ENCODE measurements at regions not wholly inside any gene's neighbourhood (a gene's known extent, or its start where the extent isn't known, plus 50 kb on each side); places are given as distances from the start of the nearest gene placed in this dataset.

DNA sequence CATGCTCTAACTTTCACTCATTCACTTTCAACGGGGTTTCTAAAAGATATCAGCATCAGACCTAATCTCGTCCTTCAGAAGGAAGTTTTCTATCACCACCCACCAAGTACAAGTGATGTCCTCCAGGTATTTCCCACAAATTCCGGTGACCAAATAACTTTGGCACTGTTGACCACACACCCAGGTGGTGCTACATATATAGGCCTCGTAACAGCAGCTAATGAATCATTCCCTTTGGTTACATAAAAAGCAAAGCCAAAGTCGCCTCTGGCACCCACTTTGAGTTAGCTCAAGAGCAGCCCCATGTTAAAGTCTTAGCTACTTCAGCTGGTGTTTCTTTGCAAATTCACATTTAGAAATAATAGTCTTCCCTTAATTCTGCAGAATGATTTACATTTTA is 138.2 kb upstream of the OSR1 start:
- no peak overlapping the region for H3K27ac ChIP-seq (ENCODE audit: low read depth, low read length)
- TF ChIP-seq, protein P1, sequence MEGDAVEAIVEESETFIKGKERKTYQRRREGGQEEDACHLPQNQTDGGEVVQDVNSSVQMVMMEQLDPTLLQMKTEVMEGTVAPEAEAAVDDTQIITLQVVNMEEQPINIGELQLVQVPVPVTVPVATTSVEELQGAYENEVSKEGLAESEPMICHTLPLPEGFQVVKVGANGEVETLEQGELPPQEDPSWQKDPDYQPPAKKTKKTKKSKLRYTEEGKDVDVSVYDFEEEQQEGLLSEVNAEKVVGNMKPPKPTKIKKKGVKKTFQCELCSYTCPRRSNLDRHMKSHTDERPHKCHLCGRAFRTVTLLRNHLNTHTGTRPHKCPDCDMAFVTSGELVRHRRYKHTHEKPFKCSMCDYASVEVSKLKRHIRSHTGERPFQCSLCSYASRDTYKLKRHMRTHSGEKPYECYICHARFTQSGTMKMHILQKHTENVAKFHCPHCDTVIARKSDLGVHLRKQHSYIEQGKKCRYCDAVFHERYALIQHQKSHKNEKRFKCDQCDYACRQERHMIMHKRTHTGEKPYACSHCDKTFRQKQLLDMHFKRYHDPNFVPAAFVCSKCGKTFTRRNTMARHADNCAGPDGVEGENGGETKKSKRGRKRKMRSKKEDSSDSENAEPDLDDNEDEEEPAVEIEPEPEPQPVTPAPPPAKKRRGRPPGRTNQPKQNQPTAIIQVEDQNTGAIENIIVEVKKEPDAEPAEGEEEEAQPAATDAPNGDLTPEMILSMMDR (IDR thresholded peaks at IDR 0.05; ENCODE audit: low read depth, low read length), result no peak
- CTCF ChIA-PET, result no interaction called here
- H3K4me3 ChIP-seq (ENCODE audit: low read depth, low read length), result no peak overlapping the region
- no peak for DNase-seq (ENCODE audit: low read depth, low spot score)
- POLR2A ChIA-PET, result no interaction called here
- H3K27me3 ChIP-seq (ENCODE audit: control insufficient read depth, insufficient read depth, low read length), result no peaks in the 10 kb centered on the region
- H3K9me3 ChIP-seq (ENCODE audit: control insufficient read depth, insufficient read depth, low read length), result no peaks in the 10 kb centered on the region

DNA sequence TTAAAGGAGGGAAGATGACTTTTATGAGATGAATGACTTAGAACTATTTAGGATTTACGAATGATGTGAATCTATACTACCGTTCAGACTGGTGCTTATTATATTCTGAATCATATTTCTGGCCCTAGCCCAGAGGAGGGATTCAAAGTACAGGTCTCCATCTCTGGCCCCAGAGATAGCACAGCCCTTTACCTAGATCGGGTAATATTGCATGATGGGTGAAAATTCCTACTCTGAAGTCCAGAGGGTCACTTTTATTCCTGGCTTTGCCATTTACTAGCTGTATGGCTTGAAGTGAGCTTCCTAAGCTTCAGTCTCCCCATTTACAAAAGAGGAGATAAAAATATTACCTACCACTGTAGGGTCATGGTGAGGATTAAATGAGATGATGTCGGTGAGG is 135.8 kb upstream of the OSR1 start:
- POLR2A ChIA-PET, result no interaction called here
- Histone ChIP-seq H3K27me3 (ENCODE audit: control insufficient read depth, insufficient read depth, low read length) (no peaks in the 10 kb centered on the region), H3K4me3 (ENCODE audit: low read depth, low read length) (no peak overlapping the region), H3K9me3 (ENCODE audit: control insufficient read depth, insufficient read depth, low read length) (no peaks in the 10 kb centered on the region), H3K27ac (ENCODE audit: low read depth, low read length) (no peak overlapping the region)
- no peak for DNase-seq (ENCODE audit: low read depth, low spot score)
- CTCF ChIA-PET, result no interaction called here
- TF ChIP-seq, protein P1 (IDR thresholded peaks at IDR 0.05; ENCODE audit: low read depth, low read length), result no peak

DNA sequence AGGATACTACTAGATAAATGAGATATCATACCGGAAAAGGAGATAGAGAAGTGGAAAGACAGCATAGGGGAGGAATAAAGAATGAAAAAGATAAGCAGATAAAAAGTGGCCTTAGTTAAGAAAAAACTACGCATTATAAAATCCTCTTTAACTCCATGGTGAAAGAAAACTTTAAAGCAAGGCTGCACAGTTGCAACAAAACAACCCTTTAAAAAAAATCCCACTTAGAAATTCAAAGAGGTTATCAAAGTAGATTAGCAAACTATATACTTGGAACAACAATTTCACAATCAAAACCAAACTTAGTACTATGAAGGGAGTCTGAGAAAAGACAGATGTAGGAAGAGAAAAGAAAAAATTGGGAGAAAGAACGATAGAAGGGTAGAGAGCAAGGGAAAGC is 133.4 kb upstream of the OSR1 start:
- no peaks in the 10 kb centered on the region for H3K9me3 ChIP-seq (ENCODE audit: control insufficient read depth, insufficient read depth, low read length)
- TF ChIP-seq, protein P1 (IDR thresholded peaks at IDR 0.05; ENCODE audit: low read depth, low read length), result no peak
- CTCF ChIA-PET, result no interaction called here
- POLR2A ChIA-PET, result no interaction called here
- no peak for DNase-seq (ENCODE audit: low read depth, low spot score)
- H3K4me3 ChIP-seq (ENCODE audit: low read depth, low read length), result no peak overlapping the region
- H3K27ac ChIP-seq (ENCODE audit: low read depth, low read length), result no peak overlapping the region
- H3K27me3 ChIP-seq (ENCODE audit: control insufficient read depth, insufficient read depth, low read length), result no peaks in the 10 kb centered on the region

DNA sequence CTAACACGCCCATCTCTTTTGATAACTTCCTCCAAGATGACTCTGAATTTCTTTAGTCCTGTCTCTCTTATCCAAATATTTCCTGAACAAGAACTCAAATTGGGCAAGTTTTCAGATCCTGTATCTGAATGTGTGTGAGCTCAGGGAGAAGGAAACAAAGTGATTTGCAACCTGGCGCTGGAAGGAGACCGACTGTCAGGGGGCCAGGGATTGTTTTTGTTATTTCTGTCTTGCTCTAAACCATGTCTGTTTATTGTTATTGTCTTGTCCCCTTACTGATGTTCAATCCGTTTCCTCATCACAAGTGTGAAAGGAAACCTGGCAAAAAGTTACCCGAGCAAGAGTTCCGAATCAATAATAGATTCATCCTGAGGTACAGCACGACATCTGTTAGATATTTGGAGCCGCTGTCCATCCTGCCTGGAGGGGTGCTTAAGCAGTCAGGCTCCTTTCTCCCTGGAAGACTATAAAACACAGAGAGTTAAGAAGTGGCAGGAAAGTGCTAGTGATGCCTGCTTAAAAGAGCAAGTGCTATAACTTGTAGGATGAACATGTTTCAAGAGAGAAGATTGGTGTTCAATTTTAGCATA is 132.5 kb upstream of the OSR1 start:
- no peak for DNase-seq (ENCODE audit: low read depth, low spot score)
- Histone ChIP-seq H3K9me3 (ENCODE audit: control insufficient read depth, insufficient read depth, low read length) (no peaks in the 10 kb centered on the region), H3K27ac (ENCODE audit: low read depth, low read length) (no peak overlapping the region), H3K4me3 (ENCODE audit: low read depth, low read length) (no peak overlapping the region), H3K27me3 (ENCODE audit: control insufficient read depth, insufficient read depth, low read length) (no peaks in the 10 kb centered on the region)
- TF ChIP-seq, protein P1 (IDR thresholded peaks at IDR 0.05; ENCODE audit: low read depth, low read length), result no peak
- CTCF ChIA-PET, result no interaction called here
- POLR2A ChIA-PET, result no interaction called here

DNA sequence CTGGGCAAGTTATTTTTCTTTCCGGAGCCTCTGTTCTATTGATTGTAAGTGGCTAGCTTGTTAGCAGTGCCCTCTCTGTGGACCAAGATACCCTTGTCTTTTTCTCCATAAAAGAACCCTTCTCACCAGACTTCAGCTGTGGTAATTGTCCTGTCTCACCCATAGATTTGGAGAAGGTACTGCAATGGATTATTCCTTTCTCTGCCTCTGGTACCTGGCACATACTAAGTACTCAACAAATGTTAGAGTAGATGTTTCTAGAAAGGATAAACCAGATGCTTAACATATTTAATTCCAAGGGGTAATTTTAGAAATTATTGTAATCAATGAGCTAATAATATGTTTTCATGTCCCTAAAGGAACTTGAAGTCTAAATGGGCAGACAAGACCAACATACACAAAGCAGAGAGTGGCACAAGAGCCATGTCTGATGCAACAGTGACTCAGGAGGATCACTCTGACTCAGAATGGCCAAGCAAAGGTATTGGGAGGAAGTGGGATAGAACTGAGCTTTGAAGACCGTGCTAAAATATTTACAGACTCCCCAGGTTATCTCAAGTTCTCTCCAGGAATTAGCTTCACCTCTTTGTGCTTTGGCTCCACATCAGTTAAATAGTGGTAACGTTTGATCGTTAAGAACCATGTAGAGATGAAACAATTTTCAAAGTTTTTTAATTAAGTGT is 129.7 kb upstream of the OSR1 start:
- Histone ChIP-seq H3K27ac (ENCODE audit: low read depth, low read length) (no peak overlapping the region), H3K4me3 (ENCODE audit: low read depth, low read length) (no peak overlapping the region), H3K27me3 (ENCODE audit: control insufficient read depth, insufficient read depth, low read length) (no peaks in the 10 kb centered on the region), H3K9me3 (ENCODE audit: control insufficient read depth, insufficient read depth, low read length) (no peaks in the 10 kb centered on the region)
- POLR2A ChIA-PET, result no interaction called here
- CTCF ChIA-PET, result interaction anchor here (0.8 kb wide), 1 partner anchor 186 kb away, joined by 3 read pairs; no protein-coding TSS in a partner anchor
- no peak for DNase-seq (ENCODE audit: low read depth, low spot score)
- TF ChIP-seq, protein P1 (IDR thresholded peaks at IDR 0.05; ENCODE audit: low read depth, low read length), result no peak
